Stomach (tissue), 8 donors: ENCODE measurements at regions not wholly inside any gene's neighbourhood (a gene's known extent, or its start where the extent isn't known, plus 50 kb on each side); places are given as distances from the start of the nearest gene placed in this dataset.
A peak's percentile ranks its signal among the peaks of the same experiment; 100 is the strongest.

Experiments
- DNase-seq, 2 donors: peaks; one replicate each; pipeline versions ENCODE4 v3.0.0 to v3.0.0-alpha.2; 2013 to 2019
- H3K27ac ChIP-seq, 5 donors: fragments of 200-600 bp in 4 of 5; sonication (generic) in 4 of 5; one replicate each; pipeline ENCODE4 v1.5.1; 2013 to 2019; ENCODE audit warnings: mild to moderate bottlenecking in 1 of 5, moderate library complexity in 1 of 5
- H3K27me3 ChIP-seq, 3 donors: fragments of 200-600 bp; sonication (generic); one replicate each; pipeline ENCODE4 v1.5.1; 2017 to 2019; ENCODE audit warnings: mixed run types in 1 of 3
- H3K36me3 ChIP-seq, 4 donors: fragments of 200-600 bp; sonication (generic); 1 replicate in 3 of 4; 2 replicates in 1 of 4; pipeline ENCODE4 v1.5.1; 2016 to 2019
- H3K4me1 ChIP-seq, 4 donors: fragments of 200-600 bp; sonication (generic); one replicate each; pipeline ENCODE4 v1.5.1; 2016 to 2019
- H3K4me3 ChIP-seq, 4 donors: fragments of 200-600 bp; sonication (generic) in 3 of 4; one replicate each; pipeline ENCODE4 v1.5.1; 2016 to 2019; ENCODE audit warnings: mild to moderate bottlenecking in 1 of 4
- H3K9me3 ChIP-seq, 4 donors: fragments of 200-600 bp; sonication (generic); one replicate each; pipeline ENCODE4 v1.5.1; 2016 to 2019
- EP300 ChIP-seq: sonication (generic); formaldehyde crosslinking; IDR thresholded peaks from one replicate; pipeline ENCODE4 v1.6.1; 2017; ENCODE audit warnings: antibody characterized with exemption
- POLR2A ChIP-seq, 4 donors: fragments of 450-650 bp; IDR thresholded peaks; one replicate each; pipeline ENCODE4 v1.6.1; 2016; ENCODE audit warnings: antibody characterized with exemption in 4 of 4, control low read depth in 2 of 4, mild to moderate bottlenecking in 1 of 4, moderate library complexity in 1 of 4
- POLR2AphosphoS5 ChIP-seq, 3 donors: sonication (generic); formaldehyde crosslinking; IDR thresholded peaks; one replicate each; pipeline ENCODE4 v1.6.1; 2016; ENCODE audit warnings: antibody characterized with exemption in 3 of 3
- WGBS, 5 donors: extraction: QIAGEN DNeasy Blood & Tissue Kit in 3 of 5; methylation state at CpG; one replicate each; pipeline versions ENCODE4 v1.1.5 to v1.1.7; 2013 to 2018; 5-methylcytosine and 5-hydroxymethylcytosine counted together
- intact Hi-C: fragments of 100-400 bp; cut with DNase I; formaldehyde crosslinking; loops from one replicate; pipeline ENCODE4 v1.15.1; 2023; ENCODE audit warnings: low total_unique reads
- TF ChIP-seq, protein P1 (sequence below), 7 experiments: fragments of 450-650 bp in 4 of 7; fragments of 200-600 bp in 3 of 7; sonication (generic) in 3 of 7; IDR thresholded peaks; one replicate each; pipeline ENCODE4 v1.5.1; 2016 to 2019; ENCODE audit warnings: antibody characterized with exemption in 7 of 7, control low read depth in 2 of 7, mild to moderate bottlenecking in 1 of 7
- donor health status: healthy with polysubstance abuse.
- donor health status: Bipolar disorder and iron deficiency.
- donor health status: healthy.

DNA sequence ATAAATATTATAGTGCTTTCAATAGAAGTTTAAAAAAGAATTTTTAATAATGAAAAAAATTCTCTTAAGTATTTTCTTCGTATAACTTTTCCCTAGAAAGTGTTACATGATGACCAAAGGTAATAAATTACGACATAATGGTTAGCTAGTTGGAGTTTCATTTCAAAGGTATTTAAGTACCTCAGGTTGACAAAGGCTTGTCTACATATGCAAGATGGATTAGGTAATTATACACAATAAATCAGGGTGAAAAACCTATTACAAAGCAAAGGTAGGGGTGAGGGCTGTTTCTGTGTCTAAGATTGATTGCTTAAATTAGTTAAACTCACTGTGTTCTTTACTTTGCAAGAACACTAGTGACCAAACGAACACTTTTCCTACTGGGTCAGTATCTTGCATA, 508.5 kb upstream of the FAT1 start:
- no peaks in the 10 kb centered on the region for H3K27me3 ChIP-seq
- TF ChIP-seq, protein P1, sequence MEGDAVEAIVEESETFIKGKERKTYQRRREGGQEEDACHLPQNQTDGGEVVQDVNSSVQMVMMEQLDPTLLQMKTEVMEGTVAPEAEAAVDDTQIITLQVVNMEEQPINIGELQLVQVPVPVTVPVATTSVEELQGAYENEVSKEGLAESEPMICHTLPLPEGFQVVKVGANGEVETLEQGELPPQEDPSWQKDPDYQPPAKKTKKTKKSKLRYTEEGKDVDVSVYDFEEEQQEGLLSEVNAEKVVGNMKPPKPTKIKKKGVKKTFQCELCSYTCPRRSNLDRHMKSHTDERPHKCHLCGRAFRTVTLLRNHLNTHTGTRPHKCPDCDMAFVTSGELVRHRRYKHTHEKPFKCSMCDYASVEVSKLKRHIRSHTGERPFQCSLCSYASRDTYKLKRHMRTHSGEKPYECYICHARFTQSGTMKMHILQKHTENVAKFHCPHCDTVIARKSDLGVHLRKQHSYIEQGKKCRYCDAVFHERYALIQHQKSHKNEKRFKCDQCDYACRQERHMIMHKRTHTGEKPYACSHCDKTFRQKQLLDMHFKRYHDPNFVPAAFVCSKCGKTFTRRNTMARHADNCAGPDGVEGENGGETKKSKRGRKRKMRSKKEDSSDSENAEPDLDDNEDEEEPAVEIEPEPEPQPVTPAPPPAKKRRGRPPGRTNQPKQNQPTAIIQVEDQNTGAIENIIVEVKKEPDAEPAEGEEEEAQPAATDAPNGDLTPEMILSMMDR (IDR thresholded peaks at IDR 0.05): no peak
- TF ChIP-seq POLR2A (IDR thresholded peaks at IDR 0.05) (no peak), POLR2AphosphoS5 (IDR thresholded peaks at IDR 0.05) (no peak), EP300 (no peak)
- H3K36me3 ChIP-seq: no peaks in the 10 kb centered on the region
- no peak overlapping the region for H3K4me3 ChIP-seq
- no peak for DNase-seq
- 63 to 70% (median 67%) methylated on average over 3 of the region's 3 CpGs for whole genome bisulfite sequencing, 5 donors
- no peaks in the 10 kb centered on the region for H3K4me1 ChIP-seq
- H3K9me3 ChIP-seq: no peaks in the 10 kb centered on the region
- intact Hi-C loops: no loop called here
- H3K27ac ChIP-seq: no peak overlapping the region

DNA sequence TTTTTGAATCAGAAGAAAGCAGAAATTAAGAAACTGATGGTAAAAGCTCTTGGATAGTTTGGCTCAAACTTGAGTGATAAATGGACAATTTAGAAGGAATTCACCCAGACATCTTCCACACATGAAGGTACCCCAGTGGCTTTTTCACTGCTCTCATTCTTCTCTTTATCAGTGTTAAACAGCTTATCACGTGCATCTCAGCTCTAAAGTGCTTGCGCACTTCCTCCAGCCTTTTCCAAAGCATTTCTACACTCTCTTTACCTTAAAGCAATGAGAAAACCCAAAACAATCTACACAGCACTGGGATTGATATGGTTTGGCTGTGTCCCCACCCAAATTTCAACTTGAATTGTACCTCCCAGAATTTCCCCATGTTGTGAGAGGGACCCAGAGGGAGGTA, 509.1 kb upstream of the FAT1 start:
- intact Hi-C loops: no loop called here
- H3K27ac ChIP-seq: no peak overlapping the region
- no peaks in the 10 kb centered on the region for H3K36me3 ChIP-seq

DNA sequence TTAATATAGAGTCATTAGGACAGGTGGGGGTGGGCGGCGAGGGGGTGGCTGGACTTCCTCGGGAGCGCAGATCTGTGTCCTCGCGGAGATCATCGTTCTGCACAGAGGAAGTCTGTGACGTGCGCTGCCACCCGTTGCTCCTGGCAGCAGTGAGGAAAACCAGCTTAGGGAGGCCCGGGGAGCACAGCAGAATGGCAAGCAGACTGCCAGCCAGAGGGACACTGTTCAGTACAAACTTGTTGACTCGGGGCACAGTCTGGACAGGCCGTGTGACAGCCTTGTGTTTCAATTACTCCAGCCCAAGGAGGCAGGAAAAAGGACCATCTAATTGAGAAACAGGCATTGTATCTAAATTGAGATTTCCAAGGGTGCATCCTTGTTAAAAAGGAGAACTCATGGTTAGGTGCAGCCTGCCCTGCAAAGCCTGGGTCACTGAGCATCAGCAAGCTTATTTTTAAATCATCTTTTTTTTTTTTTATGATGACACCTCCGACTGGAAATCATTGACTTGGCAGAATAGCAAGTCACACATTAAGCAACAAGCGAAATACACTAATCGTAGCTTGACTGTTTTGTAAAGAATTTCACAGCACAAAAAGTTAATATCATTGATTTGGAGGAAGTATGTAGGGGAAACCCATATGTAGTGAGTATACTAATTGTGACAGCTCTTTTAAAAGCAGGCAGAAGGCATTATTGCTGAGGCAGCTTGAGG, 512.0 kb upstream of the FAT1 start:
- no peak overlapping the region for H3K4me3 ChIP-seq
- H3K4me1 ChIP-seq: no peaks in the 10 kb centered on the region
- intact Hi-C loops: no loop called here
- TF ChIP-seq, protein P1 (IDR thresholded peaks at IDR 0.05): no peak
- TF ChIP-seq EP300 (no peak), POLR2AphosphoS5 (IDR thresholded peaks at IDR 0.05) (no peak), POLR2A (IDR thresholded peaks at IDR 0.05) (no peak)
- 75 to 86% (median 83%) methylated on average over 16 of the region's 16 CpGs for WGBS, 5 donors
- H3K27ac ChIP-seq: no peak overlapping the region
- DNase-seq: peak in 1 of 2 donors; percentile 37
- H3K27me3 ChIP-seq: no peaks in the 10 kb centered on the region
- H3K36me3 ChIP-seq: no peaks in the 10 kb centered on the region
- no peaks in the 10 kb centered on the region for H3K9me3 ChIP-seq

More for the DNA sequence above, 509.1 kb upstream of the FAT1 start:
- TF ChIP-seq POLR2A (IDR thresholded peaks at IDR 0.05) (no peak), EP300 (no peak), POLR2AphosphoS5 (IDR thresholded peaks at IDR 0.05) (no peak)
- TF ChIP-seq, protein P1 (IDR thresholded peaks at IDR 0.05): no peak
- DNase-seq: no peak
- no peak overlapping the region for H3K4me3 ChIP-seq
- 42 to 74% (median 63%) methylated on average over 2 of the region's 2 CpGs for WGBS, 5 donors
- H3K27me3 ChIP-seq: no peaks in the 10 kb centered on the region
- H3K4me1 ChIP-seq: no peaks in the 10 kb centered on the region
- H3K9me3 ChIP-seq: no peaks in the 10 kb centered on the region

DNA sequence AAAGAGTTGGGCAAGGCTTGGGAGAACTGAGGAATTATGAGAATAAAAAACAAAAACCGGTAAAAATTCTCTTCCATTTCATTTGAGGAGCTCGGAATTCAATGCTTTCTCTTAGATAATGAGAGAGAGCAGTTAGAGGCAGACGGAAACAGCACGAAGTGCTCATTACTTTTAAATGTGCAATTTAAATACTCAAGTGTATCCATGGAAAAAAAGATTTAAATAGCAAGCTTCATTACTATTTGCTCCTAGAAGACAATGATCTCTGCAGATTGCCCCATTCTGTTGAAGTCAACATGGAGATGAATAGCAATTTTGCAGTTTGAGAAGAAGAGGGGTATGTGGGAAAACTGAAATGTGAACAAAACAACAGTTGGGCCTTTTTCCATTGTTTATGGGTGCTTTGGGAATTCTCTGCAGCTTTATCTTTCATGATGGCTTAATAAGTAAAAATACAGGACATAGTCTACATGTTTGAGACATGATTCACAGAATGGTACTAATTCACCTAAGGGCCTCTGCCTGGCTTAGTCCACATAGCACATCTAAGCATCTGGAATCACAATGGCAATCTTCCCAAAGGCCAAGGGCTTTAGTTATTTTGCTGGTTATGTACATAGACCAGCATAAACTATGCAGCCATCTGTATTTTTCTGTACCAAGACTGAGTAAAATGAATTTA, 512.7 kb upstream of the FAT1 start:
- intact Hi-C loops: no loop called here
- H3K4me3 ChIP-seq: no peak overlapping the region
- no peaks in the 10 kb centered on the region for H3K9me3 ChIP-seq
- WGBS, 5 donors: 80 to 89% (median 86%) methylated on average over 4 of the region's 4 CpGs
- no peaks in the 10 kb centered on the region for H3K36me3 ChIP-seq
- peak in 1 of 2 donors; percentile 5 for DNase-seq
- no peaks in the 10 kb centered on the region for H3K27me3 ChIP-seq
- H3K27ac ChIP-seq: no peak overlapping the region
- H3K4me1 ChIP-seq: no peaks in the 10 kb centered on the region
- no peak for TF ChIP-seq POLR2AphosphoS5 (IDR thresholded peaks at IDR 0.05)

DNA sequence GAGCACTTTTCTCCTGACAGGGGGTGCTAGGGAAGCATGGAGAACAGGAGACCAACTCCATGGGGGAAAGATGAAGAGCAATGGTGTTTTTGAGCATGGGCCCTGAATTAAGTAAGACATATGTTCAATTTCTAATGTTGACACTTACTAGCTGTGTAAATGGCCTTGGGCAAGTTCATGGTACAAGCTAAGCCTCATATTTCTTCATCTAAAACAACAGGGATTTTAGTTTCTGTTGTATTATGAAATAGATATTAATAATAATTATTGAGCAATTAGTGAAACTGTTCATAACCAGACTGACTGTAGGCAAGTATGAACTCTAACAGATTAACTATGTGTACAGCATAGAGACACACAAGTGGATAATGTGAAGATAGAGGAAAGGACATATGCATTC, 515.0 kb upstream of the FAT1 start:
- TF ChIP-seq POLR2A (IDR thresholded peaks at IDR 0.05): no peak
- TF ChIP-seq POLR2AphosphoS5 (IDR thresholded peaks at IDR 0.05): no peak
- no peak for TF ChIP-seq EP300
- TF ChIP-seq, protein P1 (IDR thresholded peaks at IDR 0.05): no peak
- intact Hi-C loops: no loop called here
- DNase-seq: no peak

More for the DNA sequence above, 515.0 kb upstream of the FAT1 start:
- Histone ChIP-seq H3K4me3 (no peak overlapping the region), H3K36me3 (no peaks in the 10 kb centered on the region), H3K4me1 (no peaks in the 10 kb centered on the region), H3K27ac (no peak overlapping the region), H3K27me3 (no peaks in the 10 kb centered on the region), H3K9me3 (peaks cover 0 to 4% (median 0%) of the 10 kb centered on the region in 4 donors)
